ENCODE measurements at regions not wholly inside any gene's neighbourhood (a gene's known extent, or its start where the extent isn't known, plus 50 kb on each side); places are given as distances from the start of the nearest gene placed in this dataset.
"Not testable (repeated sequence)": the region's sequence is repeated elsewhere in the genome, so short reads cannot be mapped to it uniquely, and the experiment has no call there.

DNA sequence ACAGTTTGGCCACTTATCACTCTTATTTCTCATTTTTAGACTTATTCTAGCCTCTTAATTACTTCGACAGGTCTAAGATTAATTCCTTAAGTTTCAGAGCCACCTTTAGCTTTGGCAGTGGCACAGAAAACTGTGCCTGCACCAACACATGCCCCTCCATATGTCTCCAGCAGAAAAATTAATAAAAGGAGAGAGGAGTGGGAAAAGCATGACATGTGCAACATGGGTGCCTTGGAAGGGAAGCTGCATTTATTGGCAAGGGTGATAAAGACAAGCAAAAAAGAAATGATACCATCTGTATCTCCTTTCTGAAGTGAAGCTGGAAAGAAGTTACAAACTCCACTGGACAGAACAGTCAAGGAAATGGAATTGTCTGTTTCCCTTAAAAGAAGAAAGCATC lies 121.7 kb upstream of the CFAP20DC start:
- no peak for DNase-seq

DNA sequence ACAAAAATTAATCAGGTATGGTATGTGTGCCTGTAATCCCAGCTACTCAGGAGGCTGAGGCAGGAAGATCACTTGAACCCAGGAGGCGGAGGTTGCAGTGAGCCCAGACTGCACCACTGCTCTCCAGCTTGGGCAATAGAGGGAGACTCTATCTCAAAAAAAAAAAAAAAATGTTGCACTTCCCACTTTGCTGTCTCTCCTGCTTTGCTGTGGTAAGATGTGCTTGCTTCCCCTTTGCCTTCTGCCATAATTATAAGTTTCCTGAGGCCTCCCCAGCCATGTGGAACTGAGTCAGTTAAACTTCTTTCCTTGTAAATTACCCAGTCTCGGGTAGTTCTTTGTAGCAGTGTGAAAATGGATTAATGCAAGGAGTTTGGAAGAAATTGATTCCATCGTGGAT lies 120.3 kb upstream of the CFAP20DC start:
- not testable (repeated sequence) for DNase-seq

DNA sequence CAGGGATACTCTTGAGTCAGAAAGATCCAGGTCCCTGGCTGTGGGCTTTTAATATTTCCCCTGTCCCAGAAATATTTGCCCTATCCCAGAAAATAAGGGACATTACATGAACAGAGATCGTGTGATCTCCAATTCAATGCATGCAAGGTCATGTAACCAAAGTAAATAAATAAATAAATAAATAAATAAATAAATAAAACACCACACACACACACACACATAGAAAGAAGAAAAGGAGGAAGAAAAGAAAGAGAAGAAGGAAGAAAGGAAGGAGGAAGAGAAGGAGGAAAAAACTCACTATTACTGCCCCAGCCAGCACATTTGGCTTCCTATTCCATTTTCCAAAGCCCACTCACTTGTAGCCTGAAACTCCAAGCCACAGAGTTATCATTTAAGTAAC lies 117.9 kb upstream of the CFAP20DC start:
- no peak for DNase-seq

DNA sequence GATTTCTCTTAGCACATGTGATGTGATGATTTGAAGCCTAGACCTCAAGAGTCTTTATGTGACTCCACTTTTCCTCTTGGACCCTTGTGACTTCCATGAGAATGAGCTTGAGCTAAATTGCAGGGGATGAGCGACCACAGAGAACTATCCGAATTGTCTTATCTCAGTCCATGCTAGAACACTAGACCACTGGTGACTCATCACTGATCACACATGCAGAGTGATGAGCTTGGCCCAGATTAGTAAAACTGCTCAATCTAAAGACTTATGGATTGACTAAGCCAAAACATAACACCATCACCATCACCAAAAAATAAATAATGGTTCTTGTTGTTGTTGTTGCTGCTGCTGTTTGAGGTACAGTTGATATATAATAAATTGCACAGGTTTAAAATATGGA lies 114.1 kb upstream of the CFAP20DC start:
- DNase-seq = no peak

DNA sequence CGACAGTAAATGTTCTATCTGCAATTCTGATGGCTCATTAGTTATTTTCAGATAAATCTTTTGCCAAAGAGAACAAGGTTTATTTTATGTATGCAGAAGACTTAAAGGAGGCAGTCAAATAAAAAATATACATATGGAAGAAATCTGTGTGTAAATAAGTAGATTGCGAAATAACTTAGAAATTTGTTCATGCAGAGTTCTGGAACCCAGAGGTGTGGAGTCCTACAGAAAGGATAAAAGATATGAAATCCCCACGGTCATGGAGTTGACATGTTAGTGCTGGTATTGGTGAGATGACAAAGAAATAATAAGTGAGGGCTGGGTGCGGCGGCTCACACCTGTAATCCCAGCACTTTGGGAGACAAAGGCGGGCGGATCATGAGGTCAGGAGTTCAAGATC lies 111.2 kb upstream of the CFAP20DC start:
- no peak for DNase-seq

GRCh38 chr3:59160133-59160746 lies 110.4 kb upstream of the CFAP20DC start:
- no peak for DNase-seq

GRCh38 chr3:59153648-59154047 lies 103.8 kb upstream of the CFAP20DC start:
- no peak for DNase-seq

DNA sequence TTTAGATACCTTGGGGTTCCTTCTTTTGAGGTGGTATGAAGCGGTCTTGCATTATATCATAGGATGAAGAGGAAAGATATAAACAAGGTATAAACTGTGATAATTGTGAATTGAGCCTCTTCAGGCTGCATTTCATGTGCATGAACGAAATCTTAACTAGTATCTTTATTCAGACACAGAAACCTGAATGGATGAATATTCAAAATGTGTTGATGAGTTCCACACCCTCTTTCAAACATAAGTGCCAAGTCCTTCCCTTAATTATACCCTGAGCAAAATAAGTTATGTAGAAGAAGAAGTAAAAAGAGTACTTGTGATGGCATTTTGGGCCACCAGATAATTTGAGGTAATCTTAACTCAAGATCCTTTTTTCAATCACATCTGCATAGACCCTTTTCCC lies 103.1 kb upstream of the CFAP20DC start:
- no peak for DNase-seq

DNA sequence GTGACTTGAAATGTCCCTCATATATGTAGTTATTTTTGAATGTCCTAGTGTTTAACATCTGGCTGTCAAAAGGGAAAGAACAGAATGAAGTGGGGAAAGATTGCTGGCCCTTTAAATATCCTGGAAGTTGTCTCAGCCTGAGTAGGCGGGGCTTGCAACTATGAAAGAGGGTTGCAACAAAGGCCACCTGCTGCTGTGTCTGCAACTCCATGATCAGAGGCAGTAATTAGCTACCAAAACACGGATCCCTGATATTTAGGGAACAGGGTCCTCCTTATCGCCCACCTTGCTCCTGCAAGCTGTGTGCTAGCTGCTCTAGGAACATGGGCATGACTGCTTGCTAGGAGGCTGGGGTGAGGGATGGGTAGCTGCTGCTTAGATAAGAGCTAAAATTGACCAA lies 100.2 kb upstream of the CFAP20DC start:
- no peak for DNase-seq

- no peak for DNase-seq
Measured at GRCh38 chr3:59149166-59149565, 99.3 kb upstream of the CFAP20DC start.

DNA sequence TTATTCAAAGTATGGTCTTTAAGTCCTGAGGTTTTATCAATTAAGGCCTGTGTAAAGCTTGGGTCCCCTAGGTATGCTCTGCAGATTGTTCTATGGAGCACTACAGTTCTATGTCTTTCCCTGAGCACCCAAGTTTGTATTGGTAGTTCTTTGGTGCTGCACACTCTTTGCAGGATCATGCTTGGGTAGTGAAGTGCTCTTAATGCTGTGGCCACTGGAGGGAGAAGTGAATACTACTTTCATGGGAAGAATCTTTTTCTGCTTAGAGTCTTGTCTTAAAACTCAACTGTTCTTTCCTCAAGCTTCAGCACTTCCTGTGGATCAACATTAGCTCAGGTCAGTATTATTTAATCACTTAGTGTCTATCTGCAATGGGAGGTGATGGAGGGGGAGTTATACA lies 93.6 kb upstream of the CFAP20DC start:
- DNase-seq = no peak

DNA sequence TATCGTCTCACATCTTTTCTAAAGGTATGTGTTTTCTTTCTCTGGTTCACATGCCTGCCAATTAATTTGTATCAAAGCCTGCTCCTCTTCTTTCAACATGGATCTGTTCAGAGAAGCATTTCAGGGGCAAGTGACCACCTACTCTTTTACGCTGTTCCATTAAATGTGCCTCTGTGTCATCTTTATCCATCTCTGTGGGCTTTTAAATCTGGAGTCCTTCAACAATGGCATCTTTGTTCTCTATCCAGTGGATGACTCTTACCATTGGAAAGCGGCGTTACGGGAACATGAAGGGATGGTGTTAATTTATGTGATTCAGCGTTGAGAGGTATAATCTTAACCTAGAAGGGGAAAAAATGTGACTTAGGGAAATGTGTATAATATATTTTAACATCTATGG lies 92.7 kb upstream of the CFAP20DC start:
- DNase-seq = no peak

GRCh38 chr3:59138966-59139365 lies 89.1 kb upstream of the CFAP20DC start:
- no peak for DNase-seq

DNA sequence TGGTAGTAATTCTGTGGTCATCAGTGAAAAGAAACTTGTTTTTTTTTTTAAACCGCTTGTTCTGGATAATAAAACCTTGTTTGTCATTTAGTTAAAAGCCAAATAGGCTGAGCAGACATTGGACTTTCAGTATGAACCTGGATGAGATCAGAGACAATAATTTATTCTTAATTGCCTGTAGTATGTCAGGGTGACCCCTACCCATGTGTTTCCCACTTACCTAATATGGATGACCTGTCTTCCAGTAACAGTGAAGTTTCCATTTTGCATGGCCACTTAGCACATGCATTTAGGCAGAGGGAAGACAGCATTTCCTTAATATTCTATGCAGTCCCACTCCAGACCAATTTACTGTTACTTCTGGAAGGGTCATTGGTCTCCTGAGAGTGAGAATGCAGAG lies 87.6 kb upstream of the CFAP20DC start:
- DNase-seq = no peak

GRCh38 chr3:59136081-59136480 lies 86.3 kb upstream of the CFAP20DC start:
- no peak for DNase-seq

- DNase-seq = no peak
Measured at GRCh38 chr3:59135096-59135495, 85.3 kb upstream of the CFAP20DC start.

DNA sequence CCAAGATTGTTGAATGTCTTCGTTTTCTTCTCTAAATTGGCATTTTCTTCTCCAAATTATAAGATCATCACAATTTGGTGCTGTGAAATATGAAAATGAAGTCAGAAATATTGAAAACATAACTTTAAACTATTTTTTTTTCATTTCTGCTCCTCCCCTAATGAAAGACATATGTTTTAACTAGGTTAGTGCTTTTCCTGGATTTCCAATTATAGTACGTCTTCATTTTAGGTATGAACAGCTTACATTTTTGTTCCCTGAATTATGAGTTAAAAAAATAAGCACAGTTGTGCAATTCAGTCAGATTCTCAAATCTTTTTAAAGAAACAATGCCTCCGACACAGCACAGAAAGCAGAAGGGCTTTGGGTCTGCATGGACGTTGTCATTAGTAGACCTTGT lies 83.5 kb upstream of the CFAP20DC start:
- DNase-seq = no peak

- no peak for DNase-seq
Measured at GRCh38 chr3:59131016-59131766, 81.4 kb upstream of the CFAP20DC start.

- no peak for DNase-seq
Measured at GRCh38 chr3:59128685-59129084, 78.9 kb upstream of the CFAP20DC start.

DNA sequence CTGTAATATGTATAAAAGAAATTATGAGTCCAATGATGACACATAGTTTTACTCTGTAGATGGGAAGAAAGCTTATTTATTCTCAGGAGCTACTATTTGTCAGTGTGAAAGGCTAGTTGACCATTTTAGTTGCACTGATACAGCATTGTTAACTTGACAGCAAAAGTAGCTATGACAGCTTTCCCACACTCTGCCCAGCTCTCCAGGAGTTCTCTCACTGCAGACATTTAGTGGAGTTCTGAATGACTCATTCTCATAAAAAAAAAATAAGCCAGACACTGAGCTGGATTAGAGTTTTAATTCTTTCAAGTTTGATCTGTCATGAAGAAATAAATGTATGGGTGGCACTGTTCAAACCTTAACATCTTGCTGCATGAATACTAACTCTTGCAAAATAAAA lies 77.2 kb upstream of the CFAP20DC start:
- DNase-seq = no peak

- no peak for DNase-seq
Measured at GRCh38 chr3:59126446-59126845, 76.6 kb upstream of the CFAP20DC start.

GRCh38 chr3:59121346-59122144 lies 71.7 kb upstream of the CFAP20DC start:
- no peak for DNase-seq

- DNase-seq = no peak
Measured at GRCh38 chr3:59118928-59119327, 69.1 kb upstream of the CFAP20DC start.

DNA sequence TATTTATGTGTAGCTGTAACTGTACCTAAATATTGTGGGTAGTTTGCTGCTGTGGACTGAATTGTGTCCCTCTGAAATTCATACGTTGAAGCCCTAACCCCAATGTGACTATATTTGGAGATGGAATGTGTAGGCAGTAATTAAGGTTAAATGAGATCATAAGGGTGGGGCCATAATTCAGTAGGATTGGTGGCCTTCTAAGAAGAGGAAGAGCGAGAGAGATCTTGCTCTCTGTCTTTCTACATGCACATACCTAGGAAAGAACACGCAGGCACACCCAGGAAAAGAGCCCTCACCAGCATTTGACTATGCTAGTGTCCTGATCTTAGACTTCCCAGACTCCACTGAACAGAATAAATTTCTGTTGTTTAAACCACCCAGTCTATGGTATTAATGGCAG lies 67.6 kb upstream of the CFAP20DC start:
- DNase-seq = no peak

Data from stimulated activated CD4-positive, alpha-beta T cell treated with anti-CD3 and anti-CD28 coated beads, Interleukin-2, amount 100 ng/mL, for 48 hours (primary cell).